ENCODE measurements at regions not wholly inside any gene's neighbourhood (a gene's known extent, or its start where the extent isn't known, plus 50 kb on each side); places are given as distances from the start of the nearest gene placed in this dataset.

GRCh38 chr12:105742567-105742874 is 396.2 kb downstream of the NUAK1 start:
- H3K36me3 ChIP-seq (ENCODE audit: control insufficient read depth, insufficient read depth, low read length): no peaks in the 10 kb centered on the region
- DNase-seq (ENCODE audit: extremely low read depth, insufficient read length): no peak
- no peak overlapping the region for H3K4me3 ChIP-seq (replicated peaks; ENCODE audit: low read depth, low read length)
- H3K27me3 ChIP-seq (replicated peaks; ENCODE audit: control insufficient read depth, insufficient read depth, low read length): no peaks in the 10 kb centered on the region
- no peak for TF ChIP-seq CTCF (IDR thresholded peaks at IDR 0.05; ENCODE audit: insufficient read depth, low read length, poor library complexity, severe bottlenecking)

- H3K27me3 ChIP-seq (replicated peaks; ENCODE audit: control insufficient read depth, insufficient read depth, low read length): no peaks in the 10 kb centered on the region
- no peak for DNase-seq (ENCODE audit: extremely low read depth, insufficient read length)
- no peak for TF ChIP-seq CTCF (IDR thresholded peaks at IDR 0.05; ENCODE audit: insufficient read depth, low read length, poor library complexity, severe bottlenecking)
- H3K36me3 ChIP-seq (ENCODE audit: control insufficient read depth, insufficient read depth, low read length): no peaks in the 10 kb centered on the region
- no peak overlapping the region for H3K4me3 ChIP-seq (replicated peaks; ENCODE audit: low read depth, low read length)
These were observed 394.2 kb downstream of the NUAK1 start for GRCh38 chr12:105744371-105745058.

GRCh38 chr12:105745811-105746210 is 392.9 kb downstream of the NUAK1 start:
- DNase-seq (ENCODE audit: extremely low read depth, insufficient read length): no peak
- Histone ChIP-seq H3K27me3 (replicated peaks; ENCODE audit: control insufficient read depth, insufficient read depth, low read length) (no peaks in the 10 kb centered on the region), H3K4me3 (replicated peaks; ENCODE audit: low read depth, low read length) (no peak overlapping the region), H3K36me3 (ENCODE audit: control insufficient read depth, insufficient read depth, low read length) (no peaks in the 10 kb centered on the region)
- TF ChIP-seq CTCF (IDR thresholded peaks at IDR 0.05; ENCODE audit: insufficient read depth, low read length, poor library complexity, severe bottlenecking): no peak

- H3K27me3 ChIP-seq (replicated peaks; ENCODE audit: control insufficient read depth, insufficient read depth, low read length): no peaks in the 10 kb centered on the region
- no peak for TF ChIP-seq CTCF (IDR thresholded peaks at IDR 0.05; ENCODE audit: insufficient read depth, low read length, poor library complexity, severe bottlenecking)
- DNase-seq (ENCODE audit: extremely low read depth, insufficient read length): no peak
These were observed 389.8 kb downstream of the NUAK1 start for GRCh38 chr12:105748806-105749600.

GRCh38 chr12:105750096-105750495 is 388.7 kb downstream of the NUAK1 start:
- no peaks in the 10 kb centered on the region for H3K36me3 ChIP-seq (ENCODE audit: control insufficient read depth, insufficient read depth, low read length)
- TF ChIP-seq CTCF (IDR thresholded peaks at IDR 0.05; ENCODE audit: insufficient read depth, low read length, poor library complexity, severe bottlenecking): no peak
- no peaks in the 10 kb centered on the region for H3K27me3 ChIP-seq (replicated peaks; ENCODE audit: control insufficient read depth, insufficient read depth, low read length)
- H3K4me3 ChIP-seq (replicated peaks; ENCODE audit: low read depth, low read length): no peak overlapping the region
- DNase-seq (ENCODE audit: extremely low read depth, insufficient read length): no peak

More at GRCh38 chr12:105748806-105749600, 389.8 kb downstream of the NUAK1 start:
- Histone ChIP-seq H3K36me3 (ENCODE audit: control insufficient read depth, insufficient read depth, low read length) (no peaks in the 10 kb centered on the region), H3K4me3 (replicated peaks; ENCODE audit: low read depth, low read length) (no peak overlapping the region)
